Thoracic aorta (tissue), 2 donors: ENCODE measurements at regions not wholly inside any gene's neighbourhood (a gene's known extent, or its start where the extent isn't known, plus 50 kb on each side); places are given as distances from the start of the nearest gene placed in this dataset.

Experiments used
- ATAC-seq: fragments of 150-250 bp; one replicate; pipeline ENCODE4 v1.8.0; 2017; ENCODE audit warnings: low read depth; ENCODE audit not compliant: insufficient number of reproducible peaks, low FRiP score
- DNase-seq: peaks from one replicate; pipeline ENCODE4 v3.0.0-alpha.2; 2020; ENCODE audit warnings: low spot score
- H3K27ac ChIP-seq, 2 donors: fragments of 200-600 bp; sonication (generic); 1 replicate in 1 of 2; 2 replicates in 1 of 2; pipeline ENCODE4 v1.5.1; 2016; ENCODE audit warnings: mild to moderate bottlenecking in 2 of 2, moderate library complexity in 2 of 2
- H3K27me3 ChIP-seq: fragments of 200-600 bp; sonication (generic); replicated peaks from 2 replicates; pipeline ENCODE4 v1.6.0; 2016; ENCODE audit warnings: mild to moderate bottlenecking; ENCODE audit not compliant: insufficient read depth
- H3K36me3 ChIP-seq: fragments of 200-600 bp; sonication (generic); one replicate; pipeline ENCODE4 v1.5.1; 2016
- H3K4me1 ChIP-seq, 2 donors: fragments of 200-600 bp; sonication (generic); 1 replicate in 1 of 2; 2 replicates in 1 of 2; pipeline versions ENCODE4 v1.5.1 to v1.6.0; 2016; ENCODE audit warnings: low read depth in 2 of 2, mild to moderate bottlenecking in 1 of 2; ENCODE audit not compliant: control insufficient read depth in 1 of 2
- H3K4me3 ChIP-seq: fragments of 200-600 bp; sonication (generic); 2 replicates; pipeline ENCODE4 v1.5.1; 2016; ENCODE audit warnings: mild to moderate bottlenecking
- H3K9me3 ChIP-seq: fragments of 200-600 bp; sonication (generic); 2 replicates; pipeline ENCODE4 v1.5.1; 2016
- CTCF ChIP-seq: fragments of 200-600 bp; sonication (generic); IDR thresholded peaks from one replicate; pipeline ENCODE4 v1.5.1; 2019; ENCODE audit warnings: antibody characterized with exemption

DNA sequence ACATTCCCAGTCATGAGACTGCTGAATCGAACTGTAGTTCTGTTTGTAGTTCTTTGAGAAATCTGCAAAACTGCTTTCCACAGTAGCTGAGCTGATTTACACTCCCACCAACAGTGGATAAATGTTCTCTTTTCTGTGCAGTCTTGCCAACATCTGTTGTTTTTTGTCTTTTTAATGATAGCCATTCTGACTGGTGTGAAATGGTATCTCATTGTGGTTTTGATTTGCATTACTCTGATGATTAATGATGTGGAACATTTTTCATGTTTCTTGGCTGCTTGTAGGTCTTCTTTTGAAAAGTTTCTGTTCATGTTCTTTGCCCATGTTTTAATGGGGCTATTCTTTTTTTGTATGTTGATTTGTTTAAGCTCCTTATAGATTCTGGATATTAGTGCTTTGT, 187.3 kb upstream of the TLE4 start:
- no peaks in the 10 kb centered on the region for H3K9me3 ChIP-seq
- no peak overlapping the region for H3K27ac ChIP-seq
- no peaks in the 10 kb centered on the region for H3K4me1 ChIP-seq
- no peak for TF ChIP-seq CTCF
- no peaks in the 10 kb centered on the region for H3K36me3 ChIP-seq
- no peak overlapping the region for H3K4me3 ChIP-seq
- no peak for DNase-seq
- H3K27me3 ChIP-seq: no peaks in the 10 kb centered on the region
- no peak for ATAC-seq

GRCh38 chr9:79387101-79387835, 184.5 kb upstream of the TLE4 start:
- ATAC-seq (no peak), DNase-seq (no peak)
- Histone ChIP-seq H3K27me3 (no peaks in the 10 kb centered on the region), H3K4me3 (no peak overlapping the region), H3K4me1 (no peaks in the 10 kb centered on the region), H3K27ac (no peak overlapping the region), H3K36me3 (no peaks in the 10 kb centered on the region), H3K9me3 (no peaks in the 10 kb centered on the region)
- TF ChIP-seq CTCF: no peak

GRCh38 chr9:79390077-79390698, 181.6 kb upstream of the TLE4 start:
- no peak for TF ChIP-seq CTCF

DNA sequence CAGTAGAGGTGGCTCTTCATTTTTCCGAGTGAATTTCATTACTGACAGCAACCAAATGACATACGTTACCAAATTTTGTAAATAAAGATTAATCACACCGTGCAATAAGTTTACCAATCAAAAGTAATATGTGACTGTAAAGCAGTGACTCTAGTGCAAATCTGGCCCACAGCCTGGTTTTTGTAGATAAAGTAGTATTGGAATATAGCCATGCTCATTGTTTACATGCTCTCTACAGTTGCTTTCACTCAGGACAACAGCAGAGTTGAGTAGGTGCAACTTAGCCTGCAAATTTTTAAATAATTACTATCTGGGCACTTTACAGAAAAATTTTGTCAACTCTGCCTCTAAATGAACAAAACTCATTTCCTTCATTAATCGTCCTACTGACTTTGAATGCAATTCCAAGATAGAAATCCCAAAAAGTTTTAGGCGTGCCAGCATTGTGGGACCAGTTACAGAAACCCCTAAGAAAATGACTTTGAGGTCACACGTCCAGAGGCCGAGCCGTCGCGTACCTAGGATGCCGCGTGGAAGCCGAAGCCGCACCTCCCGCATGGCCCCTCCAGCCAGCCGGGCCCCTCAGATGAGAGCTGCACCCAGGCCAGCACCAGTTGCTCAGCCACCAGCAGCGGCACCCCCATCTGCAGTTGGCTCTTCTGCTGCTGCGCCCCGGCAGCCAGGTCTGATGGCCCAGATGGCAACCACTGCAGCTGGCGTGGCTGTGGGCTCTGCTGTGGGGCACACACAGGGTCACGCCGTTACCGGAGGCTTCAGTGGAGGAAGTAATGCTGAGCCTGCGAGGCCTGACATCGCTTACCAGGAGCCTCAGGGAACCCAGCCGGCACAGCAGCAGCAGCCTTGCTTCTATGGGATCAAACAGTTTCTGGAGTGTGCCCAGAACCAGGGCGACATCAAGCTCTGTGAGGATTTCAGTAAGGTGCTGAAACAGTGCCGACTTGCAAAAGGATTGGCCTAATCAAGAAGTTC, 180.7 kb upstream of the TLE4 start:
- TF ChIP-seq CTCF: no peak
- H3K27me3 ChIP-seq: no peaks in the 10 kb centered on the region
- H3K4me1 ChIP-seq: no peaks in the 10 kb centered on the region
- ATAC-seq (no peak), DNase-seq (no peak)
- H3K36me3 ChIP-seq: no peaks in the 10 kb centered on the region
- H3K4me3 ChIP-seq: no peak overlapping the region
- no peak overlapping the region for H3K27ac ChIP-seq
- no peaks in the 10 kb centered on the region for H3K9me3 ChIP-seq

More at GRCh38 chr9:79390077-79390698, 181.6 kb upstream of the TLE4 start:
- no peak for ATAC-seq
- H3K27me3 ChIP-seq: no peaks in the 10 kb centered on the region
- H3K4me1 ChIP-seq: no peaks in the 10 kb centered on the region
- DNase-seq: no peak
- H3K36me3 ChIP-seq: no peaks in the 10 kb centered on the region
- H3K4me3 ChIP-seq: no peak overlapping the region
- no peaks in the 10 kb centered on the region for H3K9me3 ChIP-seq
- H3K27ac ChIP-seq: no peak overlapping the region

DNA sequence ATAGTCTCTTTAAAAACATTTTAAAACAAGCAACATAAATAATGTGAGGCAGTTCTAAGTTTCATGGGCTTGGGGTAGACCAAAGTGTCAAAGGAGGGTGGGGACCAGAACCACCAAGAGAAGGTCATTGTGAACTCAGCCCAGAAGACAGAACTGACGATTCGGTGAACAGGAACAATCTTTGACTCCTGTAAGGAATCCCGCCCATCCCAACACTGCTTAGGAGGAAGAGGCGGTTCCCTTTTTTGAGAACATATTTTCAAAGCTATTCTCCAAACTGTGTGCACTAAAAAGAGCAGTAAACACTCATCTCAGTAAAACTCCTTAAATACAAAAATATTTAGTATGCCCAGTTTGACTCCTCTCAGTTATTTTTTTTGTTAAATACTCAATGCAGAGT, 176.5 kb upstream of the TLE4 start:
- ATAC-seq (no peak), DNase-seq (no peak)

More for the DNA sequence above, 176.5 kb upstream of the TLE4 start:
- no peak overlapping the region for H3K4me3 ChIP-seq
- no peaks in the 10 kb centered on the region for H3K4me1 ChIP-seq
- no peaks in the 10 kb centered on the region for H3K36me3 ChIP-seq
- no peaks in the 10 kb centered on the region for H3K9me3 ChIP-seq
- no peak overlapping the region for H3K27ac ChIP-seq
- no peak for TF ChIP-seq CTCF
- H3K27me3 ChIP-seq: no peaks in the 10 kb centered on the region
